HL-60 (cell line): ENCODE measurements at regions not wholly inside any gene's neighbourhood (a gene's known extent, or its start where the extent isn't known, plus 50 kb on each side); places are given as distances from the start of the nearest gene placed in this dataset.

Source experiments
- DNase-seq, 2 experiments: peaks; one replicate each; pipeline ENCODE4 v3.0.0-alpha.2; 2010 to 2020; ENCODE audit warnings: low read depth in 1 of 2, low spot score in 1 of 2
- H3K27ac ChIP-seq: fragments of 250-450 bp; sonication (Bioruptor Pico); replicated peaks from 2 replicates; pipeline ENCODE4 v1.5.1; 2020; ENCODE audit warnings: mild to moderate bottlenecking, moderate library complexity
- H3K27me3 ChIP-seq: fragments of 250-450 bp; sonication (Bioruptor Pico); 2 replicates; pipeline ENCODE4 v1.5.1; 2021; ENCODE audit warnings: mild to moderate bottlenecking, moderate library complexity; ENCODE audit not compliant: insufficient read depth, poor library complexity, severe bottlenecking
- H3K4me3 ChIP-seq: replicated peaks from 2 replicates; pipeline ENCODE4 v1.5.1; 2011; ENCODE audit warnings: mild to moderate bottlenecking, control low read depth, low read length; ENCODE audit not compliant: insufficient read depth
- GABPA ChIP-seq: IDR thresholded peaks from 2 replicates; pipeline ENCODE4 v1.6.1; 2012; ENCODE audit warnings: low read depth
- POLR2AphosphoS5 ChIP-seq: IDR thresholded peaks from 2 replicates; pipeline ENCODE4 v1.6.1; 2012; ENCODE audit warnings: low read depth
- SPI1 ChIP-seq: IDR thresholded peaks from 2 replicates; pipeline ENCODE4 v1.6.1; 2012; ENCODE audit warnings: low read depth, mild to moderate bottlenecking, borderline replicate concordance
- TF ChIP-seq, protein P1 (sequence below): IDR thresholded peaks from one replicate; pipeline ENCODE4 v1.5.1; 2011; ENCODE audit warnings: low read length, control low read depth, inconsistent platforms; ENCODE audit not compliant: insufficient read depth
- TF ChIP-seq, protein P2 (sequence below): IDR thresholded peaks from 2 replicates; pipeline ENCODE4 v1.6.1; 2012; ENCODE audit warnings: low read depth; ENCODE audit not compliant: insufficient replicate concordance

DNA sequence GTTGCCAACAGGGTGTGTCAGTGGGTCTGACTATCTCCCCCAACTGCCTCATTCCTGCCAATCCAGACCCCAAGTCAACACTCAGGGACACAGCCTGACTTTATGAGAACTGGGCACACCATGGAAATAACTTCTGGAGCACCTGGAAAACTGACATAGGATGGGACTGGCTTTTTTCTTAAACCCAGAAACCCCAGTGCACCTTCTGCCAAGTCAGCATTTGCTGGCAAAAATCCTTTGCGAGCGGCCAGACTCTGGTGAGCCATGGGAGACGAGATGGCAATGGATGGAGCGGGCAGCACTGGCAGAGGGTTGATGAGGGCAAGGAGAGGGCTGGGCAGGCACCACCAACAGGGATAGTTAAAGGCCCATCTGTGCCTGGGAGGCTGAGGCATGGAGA is 114.4 kb upstream of the OSMR start:
- DNase-seq: no peak
- H3K27ac ChIP-seq: no peak overlapping the region
- no peak overlapping the region for H3K4me3 ChIP-seq
- H3K27me3 ChIP-seq: no peaks in the 10 kb centered on the region
- TF ChIP-seq, protein P1, sequence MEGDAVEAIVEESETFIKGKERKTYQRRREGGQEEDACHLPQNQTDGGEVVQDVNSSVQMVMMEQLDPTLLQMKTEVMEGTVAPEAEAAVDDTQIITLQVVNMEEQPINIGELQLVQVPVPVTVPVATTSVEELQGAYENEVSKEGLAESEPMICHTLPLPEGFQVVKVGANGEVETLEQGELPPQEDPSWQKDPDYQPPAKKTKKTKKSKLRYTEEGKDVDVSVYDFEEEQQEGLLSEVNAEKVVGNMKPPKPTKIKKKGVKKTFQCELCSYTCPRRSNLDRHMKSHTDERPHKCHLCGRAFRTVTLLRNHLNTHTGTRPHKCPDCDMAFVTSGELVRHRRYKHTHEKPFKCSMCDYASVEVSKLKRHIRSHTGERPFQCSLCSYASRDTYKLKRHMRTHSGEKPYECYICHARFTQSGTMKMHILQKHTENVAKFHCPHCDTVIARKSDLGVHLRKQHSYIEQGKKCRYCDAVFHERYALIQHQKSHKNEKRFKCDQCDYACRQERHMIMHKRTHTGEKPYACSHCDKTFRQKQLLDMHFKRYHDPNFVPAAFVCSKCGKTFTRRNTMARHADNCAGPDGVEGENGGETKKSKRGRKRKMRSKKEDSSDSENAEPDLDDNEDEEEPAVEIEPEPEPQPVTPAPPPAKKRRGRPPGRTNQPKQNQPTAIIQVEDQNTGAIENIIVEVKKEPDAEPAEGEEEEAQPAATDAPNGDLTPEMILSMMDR: no peak
- no peak for TF ChIP-seq SPI1
- TF ChIP-seq, protein P2, sequence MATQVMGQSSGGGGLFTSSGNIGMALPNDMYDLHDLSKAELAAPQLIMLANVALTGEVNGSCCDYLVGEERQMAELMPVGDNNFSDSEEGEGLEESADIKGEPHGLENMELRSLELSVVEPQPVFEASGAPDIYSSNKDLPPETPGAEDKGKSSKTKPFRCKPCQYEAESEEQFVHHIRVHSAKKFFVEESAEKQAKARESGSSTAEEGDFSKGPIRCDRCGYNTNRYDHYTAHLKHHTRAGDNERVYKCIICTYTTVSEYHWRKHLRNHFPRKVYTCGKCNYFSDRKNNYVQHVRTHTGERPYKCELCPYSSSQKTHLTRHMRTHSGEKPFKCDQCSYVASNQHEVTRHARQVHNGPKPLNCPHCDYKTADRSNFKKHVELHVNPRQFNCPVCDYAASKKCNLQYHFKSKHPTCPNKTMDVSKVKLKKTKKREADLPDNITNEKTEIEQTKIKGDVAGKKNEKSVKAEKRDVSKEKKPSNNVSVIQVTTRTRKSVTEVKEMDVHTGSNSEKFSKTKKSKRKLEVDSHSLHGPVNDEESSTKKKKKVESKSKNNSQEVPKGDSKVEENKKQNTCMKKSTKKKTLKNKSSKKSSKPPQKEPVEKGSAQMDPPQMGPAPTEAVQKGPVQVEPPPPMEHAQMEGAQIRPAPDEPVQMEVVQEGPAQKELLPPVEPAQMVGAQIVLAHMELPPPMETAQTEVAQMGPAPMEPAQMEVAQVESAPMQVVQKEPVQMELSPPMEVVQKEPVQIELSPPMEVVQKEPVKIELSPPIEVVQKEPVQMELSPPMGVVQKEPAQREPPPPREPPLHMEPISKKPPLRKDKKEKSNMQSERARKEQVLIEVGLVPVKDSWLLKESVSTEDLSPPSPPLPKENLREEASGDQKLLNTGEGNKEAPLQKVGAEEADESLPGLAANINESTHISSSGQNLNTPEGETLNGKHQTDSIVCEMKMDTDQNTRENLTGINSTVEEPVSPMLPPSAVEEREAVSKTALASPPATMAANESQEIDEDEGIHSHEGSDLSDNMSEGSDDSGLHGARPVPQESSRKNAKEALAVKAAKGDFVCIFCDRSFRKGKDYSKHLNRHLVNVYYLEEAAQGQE: no peak
- no peak for TF ChIP-seq POLR2AphosphoS5
- TF ChIP-seq GABPA: no peak

DNA sequence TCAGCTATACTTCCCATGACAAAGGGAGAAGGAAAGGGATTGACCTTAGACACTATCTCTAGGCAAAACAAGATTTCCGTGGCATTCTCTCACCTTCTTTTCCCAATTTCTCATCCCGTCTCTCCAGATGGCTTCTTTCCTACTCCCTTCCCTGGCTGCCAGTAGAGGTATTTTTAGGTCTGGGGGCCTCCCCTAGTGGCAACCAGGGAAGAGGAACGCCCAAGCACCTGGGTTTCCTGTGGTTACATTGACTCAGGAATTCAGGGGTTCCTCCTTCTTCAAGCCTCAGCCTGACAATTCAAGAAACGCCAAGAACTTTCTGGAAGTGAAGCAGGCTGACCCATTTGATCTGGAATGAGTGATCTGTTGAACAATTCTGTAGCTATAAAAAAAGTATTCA is 111.5 kb upstream of the OSMR start:
- DNase-seq: no peak
- H3K27ac ChIP-seq: no peak overlapping the region
- H3K4me3 ChIP-seq: no peak overlapping the region
- TF ChIP-seq SPI1: no peak
- no peak for TF ChIP-seq POLR2AphosphoS5
- TF ChIP-seq, protein P1: no peak
- no peak for TF ChIP-seq GABPA
- TF ChIP-seq, protein P2: no peak
- no peaks in the 10 kb centered on the region for H3K27me3 ChIP-seq

DNA sequence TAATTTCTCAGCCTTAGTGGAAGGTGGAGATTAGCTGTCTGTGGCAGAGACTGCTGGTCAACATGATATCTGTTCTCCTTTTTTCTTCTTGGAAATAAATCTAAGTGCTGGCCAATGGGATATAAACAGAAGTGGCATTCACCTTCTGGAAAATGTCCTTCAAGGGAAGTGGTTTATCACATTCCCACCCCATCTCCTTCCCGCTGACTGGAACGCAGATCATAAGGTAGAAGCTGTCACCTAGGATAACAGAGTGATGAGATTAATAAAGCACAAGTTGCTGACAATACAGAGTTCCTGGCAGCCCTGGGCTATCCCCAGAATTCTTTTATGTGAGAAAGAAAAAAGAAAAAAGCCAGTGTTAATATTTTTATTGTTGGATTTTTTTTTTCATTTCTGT is 109.7 kb upstream of the OSMR start:
- no peak overlapping the region for H3K27ac ChIP-seq
- TF ChIP-seq GABPA (no peak), SPI1 (no peak), POLR2AphosphoS5 (no peak)
- TF ChIP-seq, protein P2: no peak
- TF ChIP-seq, protein P1: no peak
- no peaks in the 10 kb centered on the region for H3K27me3 ChIP-seq
- no peak for DNase-seq
- no peak overlapping the region for H3K4me3 ChIP-seq
